Kidney (tissue), 13 donors: ENCODE measurements at regions not wholly inside any gene's neighbourhood (a gene's known extent, or its start where the extent isn't known, plus 50 kb on each side); places are given as distances from the start of the nearest gene placed in this dataset.

Experiments
- DNase-seq, 5 donors: peaks; one replicate each; pipeline ENCODE4 v3.0.0-alpha.2; 2013 to 2020
- FAIRE-seq: peaks from 2 replicates; lab custom pipeline; 2012; peaks lifted over from hg19 to GRCh38; lab: Jason Lieb, UNC
- H3K27ac ChIP-seq, 2 donors: one replicate each; pipeline ENCODE4 v1.7.0; 2013; ENCODE audit warnings: low read depth in 2 of 2, low read length in 2 of 2, inconsistent platforms in 1 of 2
- H3K27me3 ChIP-seq: one replicate; pipeline ENCODE4 v1.7.1; 2013; ENCODE audit warnings: low read length, inconsistent platforms; ENCODE audit not compliant: control insufficient read depth, insufficient read depth
- H3K36me3 ChIP-seq, 3 donors: one replicate each; pipeline versions ENCODE4 v1.7.0 to v1.7.1; 2013; ENCODE audit warnings: low read length in 3 of 3, control low read depth in 1 of 3, inconsistent platforms in 1 of 3; ENCODE audit not compliant: insufficient read depth in 3 of 3, control insufficient read depth in 2 of 3
- H3K4me1 ChIP-seq, 3 donors: one replicate each; pipeline versions ENCODE4 v1.7.0 to v1.7.1; 2013; ENCODE audit warnings: low read length in 3 of 3, inconsistent platforms in 1 of 3, low read depth in 1 of 3; ENCODE audit not compliant: control insufficient read depth in 2 of 3, insufficient read depth in 2 of 3
- H3K4me3 ChIP-seq, 3 donors: one replicate each; pipeline versions ENCODE4 v1.7.0 to v1.8.1; 2013; ENCODE audit warnings: low read length in 3 of 3, control low read depth in 1 of 3, inconsistent platforms in 1 of 3
- H3K9ac ChIP-seq, 3 donors: one replicate each; pipeline versions ENCODE4 v1.7.0 to v1.7.1; 2013; ENCODE audit warnings: low read length in 3 of 3, control low read depth in 1 of 3, inconsistent platforms in 1 of 3
- H3K9me3 ChIP-seq, 3 donors: one replicate each; pipeline versions ENCODE4 v1.7.0 to v1.7.1; 2013; ENCODE audit warnings: low read length in 3 of 3, control low read depth in 1 of 3, inconsistent platforms in 1 of 3; ENCODE audit not compliant: control insufficient read depth in 2 of 3, insufficient read depth in 1 of 3
- intact Hi-C: fragments of 100-400 bp; cut with DNase I; formaldehyde crosslinking; loops from one replicate; pipeline ENCODE4 v1.11.1; 2022
- TF ChIP-seq, protein P1 (sequence below): IDR thresholded peaks from 3 replicates; pipeline ENCODE4 v1.5.1; 2012; ENCODE audit warnings: mild to moderate bottlenecking, moderate library complexity, borderline replicate concordance; ENCODE audit not compliant: insufficient read depth; ENCODE audit errors: extremely low read depth
- donor health status: control.
- donor health status: control.
- donor health status: control.
- donor health status: control.
- donor health status: control.
- donor health status: DM: yes; HTN: yes; CAD: no.
- donor health status: Normal renal cell carcinoma (clear cell type).

DNA sequence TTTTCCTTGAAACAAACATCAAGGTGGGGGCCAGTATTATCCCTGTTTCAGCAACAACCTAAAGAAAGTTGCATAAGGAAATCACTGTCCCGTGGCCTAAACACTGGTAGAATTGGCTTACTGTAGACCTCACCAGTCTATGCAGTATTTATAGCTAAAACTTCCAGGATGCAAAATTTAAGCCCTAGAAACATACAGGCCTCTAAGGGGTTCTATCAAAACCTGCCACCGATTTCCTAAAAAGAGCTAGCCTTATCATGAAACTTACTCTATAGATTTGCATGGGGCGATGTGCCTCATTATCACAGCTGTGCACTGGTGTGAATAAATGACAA is 84.3 kb upstream of the FOXQ1 start:
- no peak overlapping the region for H3K4me3 ChIP-seq
- TF ChIP-seq, protein P1, sequence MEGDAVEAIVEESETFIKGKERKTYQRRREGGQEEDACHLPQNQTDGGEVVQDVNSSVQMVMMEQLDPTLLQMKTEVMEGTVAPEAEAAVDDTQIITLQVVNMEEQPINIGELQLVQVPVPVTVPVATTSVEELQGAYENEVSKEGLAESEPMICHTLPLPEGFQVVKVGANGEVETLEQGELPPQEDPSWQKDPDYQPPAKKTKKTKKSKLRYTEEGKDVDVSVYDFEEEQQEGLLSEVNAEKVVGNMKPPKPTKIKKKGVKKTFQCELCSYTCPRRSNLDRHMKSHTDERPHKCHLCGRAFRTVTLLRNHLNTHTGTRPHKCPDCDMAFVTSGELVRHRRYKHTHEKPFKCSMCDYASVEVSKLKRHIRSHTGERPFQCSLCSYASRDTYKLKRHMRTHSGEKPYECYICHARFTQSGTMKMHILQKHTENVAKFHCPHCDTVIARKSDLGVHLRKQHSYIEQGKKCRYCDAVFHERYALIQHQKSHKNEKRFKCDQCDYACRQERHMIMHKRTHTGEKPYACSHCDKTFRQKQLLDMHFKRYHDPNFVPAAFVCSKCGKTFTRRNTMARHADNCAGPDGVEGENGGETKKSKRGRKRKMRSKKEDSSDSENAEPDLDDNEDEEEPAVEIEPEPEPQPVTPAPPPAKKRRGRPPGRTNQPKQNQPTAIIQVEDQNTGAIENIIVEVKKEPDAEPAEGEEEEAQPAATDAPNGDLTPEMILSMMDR: no peak
- H3K4me1 ChIP-seq: peaks cover 0 to 3% (median 0%) of the 10 kb centered on the region in 3 donors
- no peak overlapping the region for H3K27ac ChIP-seq
- no peaks in the 10 kb centered on the region for H3K27me3 ChIP-seq
- no peaks in the 10 kb centered on the region for H3K9me3 ChIP-seq
- intact Hi-C loops: no loop called here
- FAIRE-seq: no peak
- H3K9ac ChIP-seq: no peak overlapping the region
- H3K36me3 ChIP-seq: no peaks in the 10 kb centered on the region
- DNase-seq: no peak

DNA sequence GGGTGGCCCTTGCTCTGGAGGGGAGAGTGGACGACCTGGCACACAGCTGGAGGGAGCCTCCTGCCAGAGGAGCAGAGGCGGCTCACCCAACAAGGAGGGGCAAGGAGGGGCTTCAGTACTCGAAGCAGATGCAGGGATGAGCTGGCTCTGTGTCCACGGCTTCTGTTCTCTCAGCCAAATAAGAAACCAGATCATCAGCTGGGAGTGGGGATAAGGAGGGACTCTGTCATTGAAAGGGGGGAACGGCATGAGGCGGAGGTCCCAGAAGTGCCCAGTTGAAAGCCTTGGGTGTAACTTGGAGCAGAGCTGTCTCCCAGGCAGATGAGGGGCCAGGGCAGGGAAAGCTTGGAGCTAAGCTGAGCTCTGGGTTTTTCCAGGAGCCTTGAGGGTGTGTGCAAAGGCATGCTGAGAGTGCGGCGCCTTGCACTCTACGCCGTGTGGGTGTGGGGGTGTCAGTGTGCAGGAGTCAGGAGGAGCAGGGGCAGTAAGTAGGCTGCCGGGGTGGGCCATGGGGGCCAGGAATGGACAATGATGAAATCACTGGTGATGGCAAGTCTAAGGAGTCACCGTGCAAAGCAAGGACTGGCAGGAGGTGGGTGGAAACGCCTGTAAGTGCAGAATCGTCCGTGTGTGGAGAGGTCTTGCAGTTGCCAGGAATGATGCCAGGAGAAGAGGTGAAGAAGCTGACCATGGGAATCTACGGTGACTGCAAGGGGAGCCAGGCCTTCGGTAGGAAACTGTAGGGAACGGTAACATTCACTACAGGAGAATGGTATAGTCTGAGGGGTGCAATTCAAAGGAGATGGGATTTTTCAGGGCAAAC is 85.4 kb upstream of the FOXQ1 start:
- TF ChIP-seq, protein P1: no peak
- no peak for FAIRE-seq
- no peaks in the 10 kb centered on the region for H3K9me3 ChIP-seq
- no peak overlapping the region for H3K27ac ChIP-seq
- no peak for DNase-seq
- H3K4me3 ChIP-seq: no peak overlapping the region
- no peak overlapping the region for H3K9ac ChIP-seq
- no peaks in the 10 kb centered on the region for H3K36me3 ChIP-seq
- no peaks in the 10 kb centered on the region for H3K27me3 ChIP-seq
- peaks cover 0 to 3% (median 0%) of the 10 kb centered on the region in 3 donors for H3K4me1 ChIP-seq
- intact Hi-C loops: no loop called here

DNA sequence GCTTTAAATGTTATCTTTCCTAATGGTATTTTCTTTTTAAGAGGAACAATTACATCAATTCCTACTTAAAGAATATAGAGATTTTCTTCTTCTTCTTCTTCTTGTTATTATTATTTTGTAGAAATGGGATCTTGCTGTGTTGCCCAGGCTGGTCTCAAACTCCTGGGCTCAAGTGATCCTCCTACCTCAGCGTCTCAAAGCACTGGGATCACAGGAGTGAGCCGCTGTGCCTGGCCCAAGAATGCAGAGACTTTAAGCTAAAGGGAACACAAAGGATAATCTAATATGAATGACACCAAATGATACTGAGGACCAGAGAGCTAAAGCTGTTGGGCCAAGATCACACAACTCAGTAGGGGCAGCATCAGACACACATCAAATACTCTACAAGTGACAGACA is 87.4 kb upstream of the FOXQ1 start:
- FAIRE-seq (no peak), DNase-seq (no peak)
- H3K9me3 ChIP-seq: no peaks in the 10 kb centered on the region
- intact Hi-C loops: no loop called here
- H3K27me3 ChIP-seq: no peaks in the 10 kb centered on the region
- TF ChIP-seq, protein P1: no peak
- H3K4me1 ChIP-seq: peaks cover 0 to 3% (median 0%) of the 10 kb centered on the region in 3 donors
- H3K27ac ChIP-seq: no peak overlapping the region
- no peaks in the 10 kb centered on the region for H3K36me3 ChIP-seq
- H3K9ac ChIP-seq: no peak overlapping the region
- no peak overlapping the region for H3K4me3 ChIP-seq
